SW480 (cell line): ENCODE measurements at regions not wholly inside any gene's neighbourhood (a gene's known extent, or its start where the extent isn't known, plus 50 kb on each side); places are given as distances from the start of the nearest gene placed in this dataset.
"Not testable (repeated sequence)": the region's sequence is repeated elsewhere in the genome, so short reads cannot be mapped to it uniquely, and the experiment has no call there.

Source experiments
- DNase-seq: peaks from one replicate; pipeline ENCODE4 v3.0.0-alpha.2; 2016; ENCODE audit warnings: low spot score

- no peak for DNase-seq
These were observed 207.5 kb downstream of the EXOC5 start for GRCh38 chr14:57061009-57061711.

- DNase-seq: no peak
These were observed 208.3 kb downstream of the EXOC5 start for GRCh38 chr14:57060276-57060955.

- peak; percentile 10 for DNase-seq
These were observed 210.4 kb downstream of the EXOC5 start for GRCh38 chr14:57058319-57058718.

- peak; percentile 33 for DNase-seq
These were observed 210.9 kb downstream of the EXOC5 start for GRCh38 chr14:57057803-57058202.

- not testable (repeated sequence) for DNase-seq
These were observed 212.2 kb downstream of the EXOC5 start for GRCh38 chr14:57056522-57056921.

GRCh38 chr14:57052705-57053302 lies 215.9 kb downstream of the EXOC5 start:
- DNase-seq: no peak

- no peak for DNase-seq
These were observed 217.1 kb downstream of the EXOC5 start for GRCh38 chr14:57051633-57052032.

- DNase-seq: no peak
These were observed 218.9 kb downstream of the EXOC5 start for GRCh38 chr14:57049848-57050247.

- DNase-seq: no peak
These were observed 222.5 kb downstream of the EXOC5 start for GRCh38 chr14:57046175-57046574.

- DNase-seq: not testable (repeated sequence)
These were observed 224.4 kb downstream of the EXOC5 start for GRCh38 chr14:57044101-57044973.

- DNase-seq: no peak
These were observed 228.4 kb upstream of the OTX2 start for GRCh38 chr14:57038689-57039088.

- no peak for DNase-seq
These were observed 221.2 kb upstream of the OTX2 start for GRCh38 chr14:57031474-57031873.

- DNase-seq: no peak
These were observed 219.5 kb upstream of the OTX2 start for GRCh38 chr14:57029620-57030253.

GRCh38 chr14:57025456-57025855 lies 215.2 kb upstream of the OTX2 start:
- DNase-seq: no peak

- no peak for DNase-seq
These were observed 212.3 kb upstream of the OTX2 start for GRCh38 chr14:57022608-57023007.

GRCh38 chr14:57018065-57018464 lies 207.8 kb upstream of the OTX2 start:
- DNase-seq: no peak

- DNase-seq: no peak
These were observed 203.7 kb upstream of the OTX2 start for GRCh38 chr14:57013987-57014386.

- no peak for DNase-seq
These were observed 199.6 kb upstream of the OTX2 start for GRCh38 chr14:57009585-57010515.

GRCh38 chr14:57008534-57008933 lies 198.3 kb upstream of the OTX2 start:
- DNase-seq: no peak

- no peak for DNase-seq
These were observed 188.4 kb upstream of the OTX2 start for GRCh38 chr14:56998728-56999127.
